Stimulated activated naive CD8-positive, alpha-beta T cell treated with anti-CD3 and anti-CD28 coated beads, Interleukin-15, amount 100 ng/mL, for 72 hours (primary cell): ENCODE measurements at regions not wholly inside any gene's neighbourhood (a gene's known extent, or its start where the extent isn't known, plus 50 kb on each side); places are given as distances from the start of the nearest gene placed in this dataset.

Experiments
- ATAC-seq: fragments of 150-1000 bp; cut with Tn5 transposase; 2 replicates; pipeline ENCODE4 v1.10.0; 2021; ENCODE audit warnings: mild to moderate bottlenecking, moderate library complexity
- DNase-seq, 2 donors: peaks; one replicate each; pipeline ENCODE4 v3.0.0; 2021 to 2022
- H3K27ac Mint-ChIP-seq, 2 donors: one replicate each; pipeline ENCODE4 v1.8.0; 2022; ENCODE audit warnings: mild to moderate bottlenecking in 2 of 2, mixed read lengths in 2 of 2, moderate library complexity in 2 of 2
- H3K27me3 Mint-ChIP-seq: one replicate; pipeline ENCODE4 v1.8.0; 2022; ENCODE audit warnings: mixed read lengths
- H3K4me1 Mint-ChIP-seq: one replicate; pipeline ENCODE4 v1.8.0; 2022; ENCODE audit warnings: mild to moderate bottlenecking, mixed read lengths
- H3K4me3 Mint-ChIP-seq, 2 donors: one replicate each; pipeline ENCODE4 v1.8.0; 2022; ENCODE audit warnings: mild to moderate bottlenecking in 2 of 2, mixed read lengths in 2 of 2, moderate library complexity in 1 of 2
- H3K9me3 Mint-ChIP-seq, 2 donors: one replicate each; pipeline ENCODE4 v1.8.0; 2022; ENCODE audit warnings: mixed read lengths in 2 of 2

DNA sequence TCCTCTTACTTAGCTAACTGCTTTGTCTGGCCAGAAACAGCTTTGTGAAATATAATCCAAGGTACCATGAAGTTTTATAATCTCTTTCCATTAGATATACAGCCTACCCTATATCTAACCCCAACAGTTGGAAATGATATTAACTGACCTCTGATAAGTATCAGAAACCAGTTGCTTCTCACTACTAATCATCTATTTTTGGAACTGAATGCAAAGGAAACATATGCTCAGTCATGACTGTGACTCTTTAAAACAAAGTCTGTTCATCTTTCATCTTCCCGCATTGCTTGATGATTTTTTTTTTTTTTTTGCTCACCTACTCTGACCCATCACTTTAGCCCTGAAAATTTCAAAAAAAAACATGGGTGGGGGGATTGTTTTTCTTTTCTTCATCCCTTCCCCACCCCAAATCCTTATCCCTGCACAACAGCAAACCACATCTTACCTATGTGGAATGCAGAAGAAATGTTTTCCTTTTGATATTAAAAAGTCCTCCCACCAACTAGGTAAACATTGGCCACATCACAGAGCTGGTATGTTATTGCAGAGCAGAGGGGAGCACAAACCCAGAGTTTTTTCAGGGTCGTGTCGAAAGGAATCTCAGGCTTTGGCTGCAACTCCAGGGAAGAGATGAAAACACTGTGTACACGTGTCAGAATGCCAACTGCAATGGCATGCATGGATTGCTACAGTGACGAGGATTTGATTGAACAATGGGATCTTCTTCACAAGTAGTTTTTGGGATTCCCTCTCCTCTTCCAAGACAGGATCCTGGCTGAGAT, 137.3 kb downstream of the SLC30A10 start:
- H3K9me3 Mint-ChIP-seq = no peaks in the 10 kb centered on the region
- H3K4me3 Mint-ChIP-seq = no peak overlapping the region
- DNase-seq (no peak), ATAC-seq (no peak)
- H3K4me1 Mint-ChIP-seq = no peaks in the 10 kb centered on the region
- peaks cover 6% of the 10 kb centered on the region for H3K27me3 Mint-ChIP-seq
- no peak overlapping the region for H3K27ac Mint-ChIP-seq

DNA sequence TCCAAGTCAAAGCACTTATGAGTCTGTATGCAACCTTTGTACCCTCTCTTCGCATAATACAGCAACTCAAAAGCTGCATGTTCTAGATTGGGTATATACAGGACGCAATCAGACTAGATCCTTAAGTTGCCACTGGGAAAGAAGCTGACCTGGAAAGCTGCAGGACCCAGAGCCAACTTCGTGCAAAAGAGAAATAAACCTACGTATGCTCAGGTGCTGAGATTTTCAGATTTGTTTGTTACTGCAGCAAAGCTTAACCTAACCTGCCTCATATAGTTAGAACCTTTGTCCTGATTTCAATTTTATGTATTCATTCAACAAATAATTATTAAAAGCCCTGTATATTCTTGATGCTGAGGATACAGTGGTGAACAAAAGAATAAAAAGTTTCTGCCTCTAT, 139.7 kb downstream of the SLC30A10 start:
- Mint-ChIP-seq H3K4me3 (no peak overlapping the region), H3K27ac (no peak overlapping the region), H3K27me3 (peaks cover 6% of the 10 kb centered on the region), H3K4me1 (no peaks in the 10 kb centered on the region), H3K9me3 (peaks cover 0 to 2% of the 10 kb centered on the region in 2 donors)
- ATAC-seq (no peak), DNase-seq (no peak)

DNA sequence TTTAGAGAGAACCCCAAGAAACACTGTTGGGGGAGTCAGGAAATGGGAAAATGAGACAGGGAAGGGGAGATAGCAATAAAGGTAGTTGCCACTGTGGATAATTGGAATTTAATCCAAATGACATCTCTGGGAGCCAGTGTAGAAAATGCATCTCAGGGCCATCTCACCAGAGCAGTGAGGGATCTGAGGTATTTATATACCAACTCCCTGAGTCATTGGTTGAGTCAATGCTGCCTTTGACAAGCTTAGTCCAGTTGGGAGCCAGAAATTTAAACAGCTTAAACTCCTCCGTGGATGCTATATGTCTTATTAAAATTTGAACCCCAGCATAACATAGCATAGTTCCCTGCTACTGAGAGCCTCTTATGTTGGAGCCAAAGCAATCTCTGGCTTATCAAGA, 140.3 kb downstream of the SLC30A10 start:
- ATAC-seq = no peak
- DNase-seq = no peak
- H3K4me1 Mint-ChIP-seq = no peaks in the 10 kb centered on the region
- H3K27ac Mint-ChIP-seq = no peak overlapping the region
- H3K27me3 Mint-ChIP-seq = peaks cover 6% of the 10 kb centered on the region
- H3K4me3 Mint-ChIP-seq = no peak overlapping the region
- H3K9me3 Mint-ChIP-seq = peaks cover 0 to 5% of the 10 kb centered on the region in 2 donors

DNA sequence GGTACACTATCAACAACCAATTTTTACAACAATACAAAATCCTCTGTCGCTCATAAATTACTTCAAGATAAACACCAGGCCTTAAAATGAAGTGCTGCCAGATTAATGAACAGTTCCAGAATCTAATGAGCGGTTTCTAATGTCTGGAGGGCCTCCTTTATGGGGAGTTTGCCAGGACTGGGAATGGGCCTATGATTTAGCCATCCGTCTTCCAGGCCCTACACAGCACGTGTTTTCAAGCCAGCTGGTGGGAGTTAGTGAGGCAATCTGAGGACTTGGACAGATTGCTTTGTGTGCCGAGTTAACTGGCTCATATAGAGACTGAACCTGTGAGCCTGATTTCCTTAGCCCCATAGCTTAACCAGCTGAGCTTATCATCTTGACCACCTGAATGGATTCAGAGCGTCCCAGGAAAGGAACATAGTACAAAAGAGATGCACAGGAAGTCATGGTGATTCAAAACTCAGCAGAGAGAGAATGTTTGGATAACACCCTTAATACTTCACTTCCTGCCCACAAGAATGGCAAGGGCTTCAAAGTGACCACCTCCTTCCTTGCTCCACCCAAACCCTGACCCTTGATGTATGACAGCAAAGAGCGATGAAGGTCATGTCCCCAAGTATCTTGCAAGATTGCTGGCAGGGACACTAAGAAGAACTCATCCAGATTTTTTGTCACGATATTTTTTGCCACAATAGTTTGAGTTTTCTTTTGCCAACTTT, 143.5 kb downstream of the SLC30A10 start:
- no peak overlapping the region for H3K27ac Mint-ChIP-seq
- H3K9me3 Mint-ChIP-seq = peaks cover 0 to 7% of the 10 kb centered on the region in 2 donors
- DNase-seq (no peak), ATAC-seq (no peak)
- no peaks in the 10 kb centered on the region for H3K4me1 Mint-ChIP-seq
- H3K4me3 Mint-ChIP-seq = no peak overlapping the region
- peaks cover 6% of the 10 kb centered on the region for H3K27me3 Mint-ChIP-seq

DNA sequence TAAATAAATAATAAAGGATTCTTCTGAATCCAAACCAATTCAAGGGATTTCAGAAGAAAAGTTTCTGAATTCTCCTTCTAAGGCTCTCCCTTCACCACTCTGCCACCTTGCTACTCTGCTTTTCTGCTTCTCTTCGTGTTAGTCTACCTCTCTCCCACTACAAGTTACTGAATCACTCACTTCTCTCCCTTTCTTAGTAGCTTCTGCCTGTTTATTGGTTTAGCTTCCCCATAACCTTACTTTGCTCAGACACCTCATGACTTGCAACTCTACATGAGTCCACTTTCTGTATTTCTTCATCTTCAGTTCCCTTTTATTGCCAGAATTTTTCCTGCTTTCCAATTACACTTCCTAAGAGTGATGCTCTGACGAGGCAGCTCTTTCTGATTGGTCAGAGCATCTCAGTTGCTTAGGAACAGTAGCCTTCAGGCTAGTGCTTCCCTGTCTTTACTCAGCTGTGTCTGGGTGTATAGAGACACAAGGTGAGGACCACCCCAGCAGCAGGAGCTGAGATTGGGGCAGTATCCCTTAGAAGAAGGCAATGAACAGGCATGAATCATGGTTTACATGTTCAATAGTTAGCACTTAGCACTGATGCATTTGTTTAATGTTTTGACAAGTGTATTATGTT, 144.6 kb downstream of the SLC30A10 start:
- Mint-ChIP-seq H3K4me3 (no peak overlapping the region), H3K9me3 (peaks cover 0 to 9% of the 10 kb centered on the region in 2 donors), H3K27ac (no peak overlapping the region), H3K27me3 (no peaks in the 10 kb centered on the region), H3K4me1 (no peaks in the 10 kb centered on the region)
- ATAC-seq (no peak), DNase-seq (no peak)

DNA sequence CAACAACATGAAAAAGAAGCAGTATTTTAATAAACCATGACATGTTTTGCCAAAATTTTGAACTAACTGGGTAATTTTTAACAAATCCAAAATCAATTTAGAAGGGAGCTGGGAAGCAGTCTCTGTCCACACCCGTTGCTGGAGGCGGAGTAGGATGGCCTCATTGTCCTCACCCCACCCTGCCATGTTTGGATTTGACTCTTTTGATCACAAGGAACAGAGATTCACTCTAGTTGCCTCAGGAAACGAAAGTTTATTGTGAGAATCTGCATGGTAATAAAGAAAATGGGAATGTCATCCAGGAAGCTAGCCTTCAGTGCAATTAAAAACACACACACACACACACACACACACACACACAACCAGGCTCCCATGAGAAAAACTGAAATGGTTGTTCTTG, 145.4 kb downstream of the SLC30A10 start:
- peaks cover 0 to 9% of the 10 kb centered on the region in 2 donors for H3K9me3 Mint-ChIP-seq
- H3K4me3 Mint-ChIP-seq = no peak overlapping the region

DNA sequence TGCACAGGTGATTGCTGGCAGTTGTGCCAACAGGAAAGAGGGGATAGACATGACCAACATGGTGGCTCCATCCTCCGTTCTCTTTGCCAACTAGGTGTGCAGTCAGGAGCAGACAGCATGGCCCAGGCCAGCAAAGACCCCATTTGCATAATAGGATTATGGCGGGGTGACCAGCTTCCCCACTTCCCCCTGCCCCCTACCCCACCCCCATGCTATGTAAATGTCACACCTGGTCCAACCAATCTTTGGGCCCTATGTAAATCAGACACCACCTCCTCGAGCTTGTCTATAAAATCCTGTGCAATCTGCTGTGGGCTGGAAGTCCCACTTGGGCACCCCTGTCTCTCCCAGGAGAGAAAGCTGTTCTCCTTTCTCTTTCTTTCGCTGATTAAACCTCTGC, 146.0 kb downstream of the SLC30A10 start:
- no peaks in the 10 kb centered on the region for H3K4me1 Mint-ChIP-seq
- H3K9me3 Mint-ChIP-seq = peaks cover 0 to 9% of the 10 kb centered on the region in 2 donors
- H3K4me3 Mint-ChIP-seq = no peak overlapping the region
- H3K27ac Mint-ChIP-seq = no peak overlapping the region
- no peaks in the 10 kb centered on the region for H3K27me3 Mint-ChIP-seq
- no peak for ATAC-seq
- no peak for DNase-seq

More for the DNA sequence above, 145.4 kb downstream of the SLC30A10 start:
- Mint-ChIP-seq H3K27me3 (no peaks in the 10 kb centered on the region), H3K27ac (no peak overlapping the region), H3K4me1 (no peaks in the 10 kb centered on the region)
- ATAC-seq = no peak
- no peak for DNase-seq

DNA sequence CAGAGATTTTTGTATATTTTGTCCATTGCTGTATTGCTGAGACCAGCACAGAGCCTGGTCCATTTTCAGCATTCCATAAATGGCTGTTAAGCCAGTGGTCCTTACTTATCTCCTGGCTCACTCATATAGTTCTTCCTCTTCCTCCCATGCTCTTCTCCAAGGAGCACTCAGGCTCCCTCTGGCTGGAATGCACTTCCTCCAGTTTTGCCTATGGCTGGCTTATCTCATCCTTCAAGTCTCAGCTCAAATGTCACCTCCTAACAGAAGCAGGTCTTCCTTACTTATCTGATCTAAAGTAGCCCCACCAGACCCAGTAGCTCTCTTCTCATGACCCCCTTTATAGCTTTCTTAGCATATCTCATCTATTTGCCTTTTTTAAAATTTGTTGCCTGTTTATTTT, 146.9 kb downstream of the SLC30A10 start:
- ATAC-seq (no peak), DNase-seq (no peak)
- no peak overlapping the region for H3K4me3 Mint-ChIP-seq
- H3K9me3 Mint-ChIP-seq = peaks cover 0 to 9% of the 10 kb centered on the region in 2 donors
- peak overlapping the region in 1 of 2 donors; percentile 34 for H3K27ac Mint-ChIP-seq
- no peaks in the 10 kb centered on the region for H3K27me3 Mint-ChIP-seq
- no peaks in the 10 kb centered on the region for H3K4me1 Mint-ChIP-seq

DNA sequence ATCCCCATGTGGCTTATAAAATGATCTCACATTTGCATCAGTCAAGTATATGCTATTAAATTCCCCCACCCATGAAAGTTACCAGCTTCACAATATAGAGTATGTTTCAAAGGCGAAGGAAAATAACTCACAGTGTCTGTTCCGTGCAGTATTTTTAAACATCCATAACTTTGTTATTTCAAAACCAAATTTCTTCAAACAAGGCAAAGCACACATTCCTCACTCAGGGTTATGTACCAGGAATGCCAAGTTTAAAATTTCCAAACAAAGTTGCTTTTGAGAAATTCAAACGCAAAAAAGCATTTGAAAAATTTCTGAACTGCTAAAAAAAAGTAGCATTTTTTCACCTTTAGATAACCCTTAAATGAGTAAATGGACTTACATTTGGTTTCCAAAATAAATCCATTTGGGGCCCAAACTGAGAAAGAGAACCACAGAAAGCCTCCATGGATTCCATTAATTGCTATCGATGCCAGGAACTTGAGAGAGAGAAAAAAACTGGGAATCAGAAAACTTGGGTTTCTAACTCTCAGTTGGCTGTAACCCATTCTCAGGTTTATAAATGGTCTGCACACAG, 149.5 kb downstream of the SLC30A10 start:
- Mint-ChIP-seq H3K27ac (no peak overlapping the region), H3K9me3 (peaks cover 4 to 9% of the 10 kb centered on the region in 2 donors), H3K27me3 (no peaks in the 10 kb centered on the region), H3K4me3 (no peak overlapping the region), H3K4me1 (no peaks in the 10 kb centered on the region)
- ATAC-seq = no peak
- no peak for DNase-seq

DNA sequence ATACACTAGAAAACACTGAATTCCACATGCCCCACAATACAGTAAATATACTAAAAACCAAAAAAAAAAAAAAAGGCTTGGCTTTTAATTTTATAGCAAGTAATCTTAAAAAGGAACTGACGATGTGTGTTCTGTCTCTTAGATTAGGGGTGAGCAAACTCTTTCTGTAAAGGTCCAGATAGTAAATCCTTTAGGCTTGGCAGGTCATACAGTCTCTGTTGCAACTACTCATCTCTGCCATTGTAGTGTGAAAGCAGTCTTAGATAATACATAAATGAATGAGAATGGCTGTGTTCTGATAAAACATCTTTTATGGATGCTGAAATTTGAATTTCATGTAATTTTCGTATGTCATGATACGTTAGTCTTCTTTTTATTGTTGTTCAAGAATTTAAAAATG, 150.2 kb downstream of the SLC30A10 start:
- Mint-ChIP-seq H3K27me3 (no peaks in the 10 kb centered on the region), H3K27ac (no peak overlapping the region), H3K4me3 (no peak overlapping the region), H3K9me3 (peaks cover 4 to 12% of the 10 kb centered on the region in 2 donors), H3K4me1 (no peaks in the 10 kb centered on the region)
- ATAC-seq (no peak), DNase-seq (no peak)

DNA sequence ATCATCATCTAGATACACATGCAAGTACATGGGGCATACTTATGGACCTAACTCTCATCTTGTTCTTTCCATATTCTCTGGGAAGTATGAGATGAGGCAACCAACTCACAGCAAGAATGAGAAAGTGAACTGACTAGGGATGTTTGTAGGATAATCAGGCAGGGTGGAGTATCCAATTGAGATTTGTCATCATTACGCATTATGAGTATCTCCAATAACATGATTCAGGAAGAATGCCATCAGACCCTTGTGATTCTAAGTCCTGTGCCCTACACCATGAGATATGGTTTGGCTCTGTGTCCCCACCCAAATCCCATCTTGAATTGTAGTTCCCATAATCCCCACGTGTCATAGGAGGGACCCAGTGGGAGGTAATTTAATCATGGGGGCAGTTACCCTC, 154.0 kb downstream of the SLC30A10 start:
- Mint-ChIP-seq H3K9me3 (peaks cover 1 to 15% of the 10 kb centered on the region in 2 donors), H3K4me1 (no peaks in the 10 kb centered on the region), H3K4me3 (no peak overlapping the region), H3K27me3 (no peaks in the 10 kb centered on the region), H3K27ac (no peak overlapping the region)
- DNase-seq (no peak), ATAC-seq (no peak)

DNA sequence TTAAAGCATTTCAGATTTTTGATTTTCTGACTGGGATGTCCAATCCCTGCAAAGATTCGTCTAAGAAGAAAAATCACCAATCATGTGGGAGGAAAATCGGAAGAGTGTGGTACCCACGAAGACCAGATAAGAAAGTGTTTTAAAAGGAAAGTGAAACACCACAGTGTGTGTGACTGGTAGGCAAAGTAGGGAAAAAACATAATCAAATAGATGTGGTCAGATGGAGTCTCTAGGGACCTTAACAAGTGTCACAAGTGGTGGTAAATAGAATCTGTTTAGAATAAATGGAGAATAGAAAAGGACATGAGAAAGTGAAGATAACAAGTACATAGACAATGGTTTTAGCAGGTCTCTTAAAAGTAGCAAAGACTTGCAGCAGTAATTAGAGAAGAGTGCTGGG, 154.6 kb downstream of the SLC30A10 start:
- Mint-ChIP-seq H3K27me3 (no peaks in the 10 kb centered on the region), H3K4me1 (no peaks in the 10 kb centered on the region), H3K9me3 (peaks cover 7 to 15% of the 10 kb centered on the region in 2 donors), H3K4me3 (no peak overlapping the region), H3K27ac (no peak overlapping the region)
- no peak for ATAC-seq
- no peak for DNase-seq

DNA sequence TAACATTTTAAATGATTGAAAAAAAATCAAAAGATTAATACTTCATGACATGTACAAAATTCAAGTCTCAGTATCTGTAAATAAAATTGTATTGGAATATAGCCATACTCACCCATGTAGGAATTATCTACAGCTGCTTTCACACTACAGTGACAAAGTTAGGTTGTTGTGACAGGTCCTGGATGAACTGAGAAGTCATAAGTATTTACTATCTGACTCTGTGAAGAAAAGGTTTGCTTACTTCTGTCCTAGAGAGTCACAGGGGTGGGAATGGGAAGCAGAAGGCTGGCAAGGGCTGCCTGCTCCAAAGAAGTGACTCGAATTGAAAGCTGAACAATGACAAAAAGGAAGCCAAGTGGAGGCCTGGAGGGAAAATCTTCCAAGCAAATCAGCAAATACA, 155.2 kb downstream of the SLC30A10 start:
- no peak for ATAC-seq
- H3K27me3 Mint-ChIP-seq = no peaks in the 10 kb centered on the region
- H3K4me3 Mint-ChIP-seq = no peak overlapping the region
- no peaks in the 10 kb centered on the region for H3K4me1 Mint-ChIP-seq
- DNase-seq = no peak
- peaks cover 7 to 15% of the 10 kb centered on the region in 2 donors for H3K9me3 Mint-ChIP-seq
- no peak overlapping the region for H3K27ac Mint-ChIP-seq

DNA sequence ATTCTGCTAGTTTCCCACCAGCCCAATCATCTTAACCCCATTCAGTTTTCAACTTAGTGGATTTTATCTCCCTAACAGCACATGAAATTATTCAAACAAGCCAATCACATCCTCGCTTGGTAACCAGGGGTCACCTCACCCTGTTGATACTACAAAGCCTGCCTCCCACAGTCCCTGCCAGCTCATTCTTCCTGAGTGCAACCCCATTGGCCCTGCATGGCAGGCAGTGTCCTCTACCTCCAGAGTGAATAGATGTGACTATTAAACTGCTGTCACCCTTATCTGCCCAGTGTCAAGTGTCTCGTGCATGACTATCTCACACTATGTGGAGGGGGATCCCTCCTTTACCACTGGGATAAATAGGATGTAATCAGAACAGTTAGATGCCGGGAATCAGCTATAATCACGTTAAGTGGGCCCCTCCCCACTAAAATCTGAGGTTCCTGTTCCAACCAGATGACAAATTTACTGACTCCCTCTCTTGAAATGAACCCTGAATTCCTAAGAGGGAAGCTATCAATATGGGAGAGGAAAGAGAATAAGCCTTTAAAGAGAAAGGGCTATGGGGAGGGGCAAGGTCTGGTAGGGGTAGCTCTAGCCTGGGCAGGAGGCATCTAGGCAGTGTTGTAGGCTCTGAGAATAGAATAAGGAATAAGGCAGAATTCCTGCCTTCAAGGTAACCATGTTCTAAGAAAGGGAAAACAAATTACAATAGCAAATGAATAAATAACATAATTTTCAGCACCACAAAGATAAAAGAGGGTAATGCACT, 155.9 kb downstream of the SLC30A10 start:
- no peaks in the 10 kb centered on the region for H3K4me1 Mint-ChIP-seq
- ATAC-seq = no peak
- H3K27me3 Mint-ChIP-seq = no peaks in the 10 kb centered on the region
- no peak overlapping the region for H3K4me3 Mint-ChIP-seq
- no peak for DNase-seq
- H3K27ac Mint-ChIP-seq = no peak overlapping the region
- H3K9me3 Mint-ChIP-seq = peaks cover 11 to 15% of the 10 kb centered on the region in 2 donors

DNA sequence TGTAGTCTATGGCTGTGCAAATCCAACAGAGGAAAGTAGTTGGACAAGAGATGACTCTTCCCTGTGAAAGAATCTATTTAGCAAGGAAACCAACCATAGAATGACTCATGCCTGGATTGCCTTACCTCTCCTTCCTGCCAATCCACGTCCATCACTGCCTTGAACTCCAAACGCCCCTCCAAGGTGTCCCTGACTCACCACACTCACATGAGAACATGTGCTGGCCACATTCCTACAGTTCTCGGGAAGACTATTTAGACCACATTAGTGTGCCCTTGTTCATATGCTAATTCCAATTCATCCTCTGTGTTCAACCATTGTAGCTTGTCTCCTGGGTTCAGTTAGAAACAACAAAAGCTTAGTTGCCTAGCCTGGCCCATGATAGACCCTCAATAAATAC, 157.3 kb downstream of the SLC30A10 start:
- ATAC-seq (no peak), DNase-seq (no peak)
- no peak overlapping the region for H3K4me3 Mint-ChIP-seq
- H3K4me1 Mint-ChIP-seq = no peaks in the 10 kb centered on the region
- no peak overlapping the region for H3K27ac Mint-ChIP-seq
- peaks cover 11 to 23% of the 10 kb centered on the region in 2 donors for H3K9me3 Mint-ChIP-seq
- H3K27me3 Mint-ChIP-seq = no peaks in the 10 kb centered on the region
